ENCODE measurements at regions not wholly inside any gene's neighbourhood (a gene's known extent, or its start where the extent isn't known, plus 50 kb on each side); places are given as distances from the start of the nearest gene placed in this dataset.

- TF ChIP-seq CTCF (conservative IDR thresholded peaks at IDR 0.05 in 1 of 2, IDR thresholded peaks at IDR 0.05 in 1 of 2; ENCODE audit: low read depth in 1 of 2, low read length in 2 of 2) (no peak), EZH2 (IDR thresholded peaks at IDR 0.05; ENCODE audit: low read length, missing control alignments) (no peak)
Measured at GRCh38 chr3:8421711-8422110, 79.9 kb upstream of the LMCD1 start.
